ENCODE measurements at regions not wholly inside any gene's neighbourhood (a gene's known extent, or its start where the extent isn't known, plus 50 kb on each side); places are given as distances from the start of the nearest gene placed in this dataset.

DNA sequence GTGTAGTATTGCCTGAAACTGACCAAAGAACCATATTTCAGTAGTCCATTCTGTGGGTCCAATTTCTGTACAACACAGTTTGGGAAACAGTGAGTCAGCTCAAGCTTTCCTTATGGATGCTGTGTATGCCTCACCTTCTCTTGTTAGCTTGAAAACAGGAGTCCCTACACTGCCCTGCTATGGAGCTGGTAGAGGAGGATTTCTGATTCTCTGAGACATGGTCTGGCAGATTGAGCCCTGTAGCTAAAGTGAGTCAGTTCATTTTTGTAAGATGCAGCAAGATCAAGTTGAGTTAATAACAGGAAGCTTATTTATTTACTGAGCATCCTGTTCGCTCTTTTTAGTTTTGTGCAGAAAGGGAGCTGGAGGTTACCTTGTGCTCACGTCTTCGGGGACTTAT is 424.1 kb upstream of the RBMS3 start:
- no peak overlapping the region for H3K4me3 ChIP-seq
- intact Hi-C loops (cut with DNase I), result no loop called here
- no peak overlapping the region for H3K27ac ChIP-seq (replicated peaks in 1 of 4)
- H3K27me3 ChIP-seq, result no peaks in the 10 kb centered on the region
- TF ChIP-seq POLR2AphosphoS5 (IDR thresholded peaks at IDR 0.05) (no peak), POLR2A (IDR thresholded peaks at IDR 0.05; ENCODE audit: low read depth) (no peak), EP300 (IDR thresholded peaks at IDR 0.05) (no peak)
- TF ChIP-seq, protein P1, sequence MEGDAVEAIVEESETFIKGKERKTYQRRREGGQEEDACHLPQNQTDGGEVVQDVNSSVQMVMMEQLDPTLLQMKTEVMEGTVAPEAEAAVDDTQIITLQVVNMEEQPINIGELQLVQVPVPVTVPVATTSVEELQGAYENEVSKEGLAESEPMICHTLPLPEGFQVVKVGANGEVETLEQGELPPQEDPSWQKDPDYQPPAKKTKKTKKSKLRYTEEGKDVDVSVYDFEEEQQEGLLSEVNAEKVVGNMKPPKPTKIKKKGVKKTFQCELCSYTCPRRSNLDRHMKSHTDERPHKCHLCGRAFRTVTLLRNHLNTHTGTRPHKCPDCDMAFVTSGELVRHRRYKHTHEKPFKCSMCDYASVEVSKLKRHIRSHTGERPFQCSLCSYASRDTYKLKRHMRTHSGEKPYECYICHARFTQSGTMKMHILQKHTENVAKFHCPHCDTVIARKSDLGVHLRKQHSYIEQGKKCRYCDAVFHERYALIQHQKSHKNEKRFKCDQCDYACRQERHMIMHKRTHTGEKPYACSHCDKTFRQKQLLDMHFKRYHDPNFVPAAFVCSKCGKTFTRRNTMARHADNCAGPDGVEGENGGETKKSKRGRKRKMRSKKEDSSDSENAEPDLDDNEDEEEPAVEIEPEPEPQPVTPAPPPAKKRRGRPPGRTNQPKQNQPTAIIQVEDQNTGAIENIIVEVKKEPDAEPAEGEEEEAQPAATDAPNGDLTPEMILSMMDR (IDR thresholded peaks at IDR 0.05), result no peak
- no peaks in the 10 kb centered on the region for H3K9me3 ChIP-seq
- WGBS, result 90% methylated on average over 3 of the region's 3 CpGs
- no peaks in the 10 kb centered on the region for H3K36me3 ChIP-seq
- no peak for DNase-seq (ENCODE audit: extremely low spot score)
- H3K4me1 ChIP-seq, result peaks cover 0 to 10% (median 2%) of the 10 kb centered on the region in 4 donors

DNA sequence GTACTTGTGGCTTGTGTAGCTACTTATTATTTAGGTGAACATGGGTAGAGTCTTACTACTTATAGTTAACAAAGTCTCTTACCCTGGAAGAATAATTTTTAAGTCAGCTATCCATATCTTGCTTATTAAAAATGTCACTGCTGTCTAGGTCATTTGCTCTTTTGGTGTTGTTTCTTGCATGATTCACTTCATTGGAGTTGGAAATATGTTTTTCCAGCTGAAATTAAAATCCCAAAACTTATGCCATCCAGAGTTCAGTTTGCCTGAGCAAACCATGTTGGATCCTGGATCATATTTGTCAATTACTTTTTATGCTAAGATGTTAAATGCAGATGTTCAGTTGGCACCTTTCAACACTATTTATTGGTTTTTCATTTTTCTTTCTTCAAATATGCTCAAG is 421.0 kb upstream of the RBMS3 start:
- no peaks in the 10 kb centered on the region for H3K27me3 ChIP-seq
- peaks cover 0 to 10% (median 2%) of the 10 kb centered on the region in 4 donors for H3K4me1 ChIP-seq
- no peak for DNase-seq (ENCODE audit: extremely low spot score)
- intact Hi-C loops (cut with DNase I), result no loop called here
- no peak overlapping the region for H3K4me3 ChIP-seq
- no peak for TF ChIP-seq POLR2AphosphoS5 (IDR thresholded peaks at IDR 0.05)
- no peak for TF ChIP-seq POLR2A (IDR thresholded peaks at IDR 0.05; ENCODE audit: low read depth)
- no peak for TF ChIP-seq EP300 (IDR thresholded peaks at IDR 0.05)
- TF ChIP-seq, protein P1 (IDR thresholded peaks at IDR 0.05), result no peak
- H3K36me3 ChIP-seq, result no peaks in the 10 kb centered on the region
- no peaks in the 10 kb centered on the region for H3K9me3 ChIP-seq
- H3K27ac ChIP-seq (replicated peaks in 1 of 4), result no peak overlapping the region

DNA sequence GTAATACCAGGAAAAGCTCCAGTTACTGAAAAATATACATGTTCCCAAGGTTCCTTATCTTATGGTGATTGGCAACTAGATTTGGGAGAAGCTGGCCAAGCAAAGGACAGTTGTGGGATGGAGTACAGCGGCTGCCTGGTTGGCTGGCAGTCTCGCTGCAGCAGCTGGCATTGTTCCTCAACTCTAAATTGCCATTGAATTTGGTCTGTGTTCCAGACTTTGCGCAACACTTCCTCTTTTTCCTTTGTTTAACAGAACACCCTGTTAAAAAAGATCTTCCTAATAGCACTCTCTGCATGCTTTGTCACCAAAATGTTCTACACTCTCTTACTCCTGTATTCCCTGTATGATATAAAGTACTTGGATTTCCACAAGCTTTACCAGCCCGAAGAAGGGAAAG is 420.6 kb upstream of the RBMS3 start:
- intact Hi-C loops (cut with DNase I), result no loop called here
- no peak for DNase-seq (ENCODE audit: extremely low spot score)
- no peak overlapping the region for H3K27ac ChIP-seq (replicated peaks in 1 of 4)
- no peak overlapping the region for H3K4me3 ChIP-seq
- no peaks in the 10 kb centered on the region for H3K9me3 ChIP-seq
- WGBS, result 69% methylated on average over 4 of the region's 4 CpGs
- no peaks in the 10 kb centered on the region for H3K36me3 ChIP-seq
- TF ChIP-seq POLR2A (IDR thresholded peaks at IDR 0.05; ENCODE audit: low read depth) (no peak), POLR2AphosphoS5 (IDR thresholded peaks at IDR 0.05) (no peak), EP300 (IDR thresholded peaks at IDR 0.05) (no peak)
- TF ChIP-seq, protein P1 (IDR thresholded peaks at IDR 0.05), result no peak
- no peaks in the 10 kb centered on the region for H3K27me3 ChIP-seq
- peaks cover 0 to 10% (median 2%) of the 10 kb centered on the region in 4 donors for H3K4me1 ChIP-seq

DNA sequence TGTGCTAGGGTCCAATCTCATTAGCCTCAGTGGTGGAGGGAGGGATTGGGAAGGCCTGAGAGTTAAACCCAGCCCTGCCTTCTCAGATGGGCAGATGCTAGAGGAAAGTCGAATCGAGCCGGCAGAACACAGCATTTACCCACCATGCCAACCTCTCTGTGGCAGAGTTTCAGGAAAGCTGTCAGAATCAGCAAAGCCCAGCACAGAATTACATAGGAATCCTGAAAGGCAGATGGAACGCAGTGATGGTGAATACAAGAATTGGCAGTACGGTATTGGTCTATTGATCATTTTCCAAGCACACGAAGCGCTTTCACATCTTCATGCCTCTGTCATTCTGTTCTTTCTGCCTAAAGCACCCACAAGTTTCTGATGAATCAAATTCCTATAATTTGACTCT is 417.7 kb upstream of the RBMS3 start:
- TF ChIP-seq EP300 (IDR thresholded peaks at IDR 0.05) (no peak), POLR2AphosphoS5 (IDR thresholded peaks at IDR 0.05) (no peak), POLR2A (IDR thresholded peaks at IDR 0.05; ENCODE audit: low read depth) (no peak)
- TF ChIP-seq, protein P1 (IDR thresholded peaks at IDR 0.05), result no peak
- WGBS, result 91% methylated on average over 7 of the region's 7 CpGs
- intact Hi-C loops (cut with DNase I), result no loop called here
- Histone ChIP-seq H3K4me3 (no peak overlapping the region), H3K27ac (replicated peaks in 1 of 4) (no peak overlapping the region), H3K36me3 (no peaks in the 10 kb centered on the region), H3K27me3 (no peaks in the 10 kb centered on the region), H3K9me3 (no peaks in the 10 kb centered on the region), H3K4me1 (peaks cover 0 to 10% (median 2%) of the 10 kb centered on the region in 4 donors)
- DNase-seq (ENCODE audit: extremely low spot score), result no peak

DNA sequence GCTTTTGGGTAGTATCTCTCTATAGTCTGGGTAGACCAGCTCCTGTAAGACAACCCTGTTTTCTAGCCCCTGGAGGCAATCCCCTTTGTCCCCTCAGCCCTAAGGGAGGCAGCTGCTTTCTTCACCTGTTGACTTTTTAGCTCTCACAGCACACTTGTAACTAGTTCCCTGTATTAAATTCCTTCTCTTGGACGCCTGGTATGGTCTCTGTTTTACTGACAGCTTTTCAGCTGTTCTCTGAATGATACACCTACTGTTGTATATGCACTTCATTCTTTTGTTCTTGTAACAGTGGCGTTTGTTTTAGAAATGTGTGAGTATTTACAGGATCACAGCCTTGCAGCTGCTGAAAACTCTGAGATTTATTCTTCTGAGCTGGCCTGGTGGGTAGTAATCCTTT is 413.0 kb upstream of the RBMS3 start:
- Histone ChIP-seq H3K4me1 (no peaks in the 10 kb centered on the region), H3K27ac (replicated peaks in 1 of 4) (no peak overlapping the region), H3K27me3 (no peaks in the 10 kb centered on the region), H3K36me3 (no peaks in the 10 kb centered on the region), H3K9me3 (no peaks in the 10 kb centered on the region), H3K4me3 (no peak overlapping the region)
- no peak for TF ChIP-seq EP300 (IDR thresholded peaks at IDR 0.05)
- no peak for TF ChIP-seq POLR2AphosphoS5 (IDR thresholded peaks at IDR 0.05)
- TF ChIP-seq POLR2A (IDR thresholded peaks at IDR 0.05; ENCODE audit: low read depth), result no peak
- TF ChIP-seq, protein P1 (IDR thresholded peaks at IDR 0.05), result no peak
- intact Hi-C loops (cut with DNase I), result no loop called here
- no peak for DNase-seq (ENCODE audit: extremely low spot score)
- 37% methylated on average over 2 of the region's 2 CpGs for WGBS

Measured in esophagus muscularis mucosa (tissue), 4 donors.